ENCODE measurements at regions not wholly inside any gene's neighbourhood (a gene's known extent, or its start where the extent isn't known, plus 50 kb on each side); places are given as distances from the start of the nearest gene placed in this dataset.

- TF ChIP-seq CTCF (IDR thresholded peaks at IDR 0.05): no peak
- TF ChIP-seq POLR2A (IDR thresholded peaks at IDR 0.05): no peak
Observed at GRCh38 chr2:221662689-221663391, 90.7 kb upstream of the EPHA4 start.
